Tibial nerve (tissue), 4 donors: ENCODE measurements at regions not wholly inside any gene's neighbourhood (a gene's known extent, or its start where the extent isn't known, plus 50 kb on each side); places are given as distances from the start of the nearest gene placed in this dataset.

Experiments
- DNase-seq, 2 donors: peaks; one replicate each; pipeline ENCODE4 v3.0.0-alpha.2; 2019; ENCODE audit warnings: low spot score in 2 of 2
- H3K27ac ChIP-seq, 4 donors: fragments of 200-600 bp; sonication (generic) in 3 of 4; one replicate each; pipeline ENCODE4 v1.5.1; 2017 to 2019; ENCODE audit warnings: mild to moderate bottlenecking in 1 of 4
- H3K27me3 ChIP-seq, 2 donors: fragments of 200-600 bp; sonication (generic) in 1 of 2; one replicate each; pipeline versions ENCODE4 v1.5.1 to v1.6.0; 2017 to 2019
- H3K36me3 ChIP-seq, 3 donors: fragments of 200-600 bp; sonication (generic); one replicate each; pipeline ENCODE4 v1.5.1; 2018 to 2019
- H3K4me1 ChIP-seq, 4 donors: fragments of 200-600 bp; sonication (generic) in 3 of 4; one replicate each; pipeline ENCODE4 v1.5.1; 2017 to 2019
- H3K4me3 ChIP-seq, 4 donors: fragments of 200-600 bp; sonication (generic) in 3 of 4; one replicate each; pipeline ENCODE4 v1.5.1; 2017 to 2019; ENCODE audit warnings: mild to moderate bottlenecking in 1 of 4, moderate library complexity in 1 of 4
- H3K9me3 ChIP-seq, 4 donors: fragments of 200-600 bp; sonication (generic) in 3 of 4; one replicate each; pipeline ENCODE4 v1.5.1; 2017 to 2019
- CTCF ChIP-seq, 5 experiments: fragments of 200-600 bp in 3 of 5; fragments of 450-650 bp in 2 of 5; sonication (generic) in 3 of 5; IDR thresholded peaks; one replicate each; pipeline ENCODE4 v1.5.1; 2016 to 2019; ENCODE audit warnings: antibody characterized with exemption in 5 of 5, mild to moderate bottlenecking in 3 of 5, moderate library complexity in 2 of 5
- EP300 ChIP-seq, 2 donors: sonication (generic); formaldehyde crosslinking; IDR thresholded peaks; one replicate each; pipeline ENCODE4 v1.6.1; 2017; ENCODE audit warnings: antibody characterized with exemption in 2 of 2, mild to moderate bottlenecking in 1 of 2
- POLR2A ChIP-seq, 2 donors: fragments of 450-650 bp; IDR thresholded peaks; one replicate each; pipeline ENCODE4 v1.6.1; 2017; ENCODE audit warnings: antibody characterized with exemption in 2 of 2, mild to moderate bottlenecking in 2 of 2, moderate library complexity in 2 of 2
- WGBS, 2 donors: methylation state at CpG; one replicate each; pipeline ENCODE4 v1.1.5; 2018; 5-methylcytosine and 5-hydroxymethylcytosine counted together

- Histone ChIP-seq H3K27ac (no peak overlapping the region), H3K9me3 (no peaks in the 10 kb centered on the region), H3K4me3 (no peak overlapping the region), H3K4me1 (no peaks in the 10 kb centered on the region), H3K36me3 (no peaks in the 10 kb centered on the region), H3K27me3 (no peaks in the 10 kb centered on the region)
- WGBS, 2 donors, result 72 to 73% methylated on average over 6 of the region's 6 CpGs
- DNase-seq, result no peak
- TF ChIP-seq POLR2A (IDR thresholded peaks at IDR 0.05) (no peak), EP300 (IDR thresholded peaks at IDR 0.05) (no peak), CTCF (IDR thresholded peaks at IDR 0.05) (no peak)
Observed at GRCh38 chr1:166588741-166589140, 250.5 kb upstream of the POGK start.

- WGBS, 2 donors, result 78 to 79% methylated on average over 2 of the region's 2 CpGs
- DNase-seq, result no peak
- no peaks in the 10 kb centered on the region for H3K27me3 ChIP-seq
Observed at GRCh38 chr1:166590161-166590560, 249.1 kb upstream of the POGK start.

GRCh38 chr1:166594646-166595045 is 244.6 kb upstream of the POGK start:
- no peak overlapping the region for H3K4me3 ChIP-seq
- no peak for DNase-seq
- 93 to 95% methylated on average over 3 of the region's 3 CpGs for WGBS, 2 donors
- no peak for TF ChIP-seq EP300 (IDR thresholded peaks at IDR 0.05)
- no peak for TF ChIP-seq POLR2A (IDR thresholded peaks at IDR 0.05)
- no peak for TF ChIP-seq CTCF (IDR thresholded peaks at IDR 0.05)
- no peaks in the 10 kb centered on the region for H3K27me3 ChIP-seq
- H3K36me3 ChIP-seq, result no peaks in the 10 kb centered on the region
- H3K27ac ChIP-seq, result no peak overlapping the region
- no peaks in the 10 kb centered on the region for H3K4me1 ChIP-seq
- no peaks in the 10 kb centered on the region for H3K9me3 ChIP-seq

More at GRCh38 chr1:166590161-166590560, 249.1 kb upstream of the POGK start:
- Histone ChIP-seq H3K36me3 (no peaks in the 10 kb centered on the region), H3K9me3 (no peaks in the 10 kb centered on the region), H3K4me1 (no peaks in the 10 kb centered on the region), H3K27ac (no peak overlapping the region), H3K4me3 (no peak overlapping the region)
- TF ChIP-seq POLR2A (IDR thresholded peaks at IDR 0.05) (no peak), CTCF (IDR thresholded peaks at IDR 0.05) (no peak), EP300 (IDR thresholded peaks at IDR 0.05) (no peak)

- H3K27me3 ChIP-seq, result no peaks in the 10 kb centered on the region
- no peak overlapping the region for H3K27ac ChIP-seq
- no peaks in the 10 kb centered on the region for H3K4me1 ChIP-seq
- H3K36me3 ChIP-seq, result no peaks in the 10 kb centered on the region
- TF ChIP-seq CTCF (IDR thresholded peaks at IDR 0.05) (no peak), EP300 (IDR thresholded peaks at IDR 0.05) (no peak), POLR2A (IDR thresholded peaks at IDR 0.05) (no peak)
- H3K9me3 ChIP-seq, result no peaks in the 10 kb centered on the region
- H3K4me3 ChIP-seq, result no peak overlapping the region
- DNase-seq, result no peak
Observed at GRCh38 chr1:166597516-166597915, 241.8 kb upstream of the POGK start.

GRCh38 chr1:166600574-166600973 is 238.7 kb upstream of the POGK start:
- Histone ChIP-seq H3K27me3 (no peaks in the 10 kb centered on the region), H3K36me3 (no peaks in the 10 kb centered on the region), H3K4me3 (no peak overlapping the region), H3K9me3 (no peaks in the 10 kb centered on the region), H3K27ac (no peak overlapping the region), H3K4me1 (no peaks in the 10 kb centered on the region)
- TF ChIP-seq POLR2A (IDR thresholded peaks at IDR 0.05) (no peak), CTCF (IDR thresholded peaks at IDR 0.05) (no peak), EP300 (IDR thresholded peaks at IDR 0.05) (no peak)
- WGBS, 2 donors, result 59 to 64% methylated on average over 1 of the region's 1 CpG
- DNase-seq, result no peak
